Natural killer cell (primary cell): ENCODE measurements at regions not wholly inside any gene's neighbourhood (a gene's known extent, or its start where the extent isn't known, plus 50 kb on each side); places are given as distances from the start of the nearest gene placed in this dataset.

Experiments
- ATAC-seq, 3 donors: fragments of 150-1000 bp in 2 of 3; fragments of 200-7000 bp in 1 of 3; cut with Tn5 transposase; 1 replicate in 1 of 3; 2 replicates in 2 of 3; pipeline ENCODE4 v1.10.0; 2021; ENCODE audit warnings: mild to moderate bottlenecking in 2 of 3, moderate library complexity in 2 of 3
- DNase-seq, 2 donors: peaks; one replicate each; pipeline versions ENCODE4 v3.0.0 to v3.0.0-alpha.2; 2013 to 2021; ENCODE audit warnings: mixed read lengths in 1 of 2
- H3K27ac ChIP-seq: one replicate; pipeline ENCODE4 v1.5.1; 2013; ENCODE audit warnings: mild to moderate bottlenecking, low read length
- H3K27me3 ChIP-seq: one replicate; pipeline ENCODE4 v1.6.1; 2013; ENCODE audit warnings: low read length; ENCODE audit not compliant: control insufficient read depth, insufficient read depth
- H3K36me3 ChIP-seq: one replicate; pipeline ENCODE4 v1.6.1; 2013; ENCODE audit warnings: low read length; ENCODE audit not compliant: control insufficient read depth, insufficient read depth
- H3K4me1 ChIP-seq: one replicate; pipeline ENCODE4 v1.6.1; 2013; ENCODE audit warnings: low read length; ENCODE audit not compliant: control insufficient read depth, insufficient read depth
- H3K4me3 ChIP-seq: one replicate; pipeline ENCODE4 v1.5.1; 2013; ENCODE audit warnings: low read length
- H3K9me3 ChIP-seq: one replicate; pipeline ENCODE4 v1.6.1; 2013; ENCODE audit warnings: low read length; ENCODE audit not compliant: control insufficient read depth, insufficient read depth
- H3K27ac Mint-ChIP-seq, 2 donors: one replicate each; pipeline ENCODE4 v1.8.0; 2022; ENCODE audit warnings: mild to moderate bottlenecking in 2 of 2, mixed read lengths in 2 of 2, moderate library complexity in 1 of 2
- H3K27me3 Mint-ChIP-seq, 2 donors: one replicate each; pipeline ENCODE4 v1.8.0; 2022; ENCODE audit warnings: low read depth in 2 of 2, mixed read lengths in 2 of 2
- H3K36me3 Mint-ChIP-seq: one replicate; pipeline ENCODE4 v1.8.0; 2022; ENCODE audit warnings: mixed read lengths
- H3K4me1 Mint-ChIP-seq, 2 donors: one replicate each; pipeline ENCODE4 v1.8.0; 2022; ENCODE audit warnings: mixed read lengths in 2 of 2
- H3K4me3 Mint-ChIP-seq: one replicate; pipeline ENCODE4 v1.8.0; 2022; ENCODE audit warnings: mild to moderate bottlenecking, moderate library complexity, mixed read lengths
- H3K9me3 Mint-ChIP-seq, 2 donors: one replicate each; pipeline ENCODE4 v1.8.0; 2022; ENCODE audit warnings: mixed read lengths in 2 of 2
- WGBS: methylation state at CpG from one replicate; pipeline ENCODE4 v1.1.7; 2013; ENCODE audit warnings: missing lambda C conversion rate; ENCODE audit not compliant: insufficient coverage; 5-methylcytosine and 5-hydroxymethylcytosine counted together
- intact Hi-C: fragments of 100-400 bp; cut with micrococcal nuclease; formaldehyde crosslinking; loops from one replicate; pipeline ENCODE4 v1.14.2; 2022
- TF ChIP-seq, protein P1 (sequence below): fragments of 200-600 bp; IDR thresholded peaks from one replicate; pipeline ENCODE4 v1.8.0; 2022; ENCODE audit warnings: antibody characterized with exemption

DNA sequence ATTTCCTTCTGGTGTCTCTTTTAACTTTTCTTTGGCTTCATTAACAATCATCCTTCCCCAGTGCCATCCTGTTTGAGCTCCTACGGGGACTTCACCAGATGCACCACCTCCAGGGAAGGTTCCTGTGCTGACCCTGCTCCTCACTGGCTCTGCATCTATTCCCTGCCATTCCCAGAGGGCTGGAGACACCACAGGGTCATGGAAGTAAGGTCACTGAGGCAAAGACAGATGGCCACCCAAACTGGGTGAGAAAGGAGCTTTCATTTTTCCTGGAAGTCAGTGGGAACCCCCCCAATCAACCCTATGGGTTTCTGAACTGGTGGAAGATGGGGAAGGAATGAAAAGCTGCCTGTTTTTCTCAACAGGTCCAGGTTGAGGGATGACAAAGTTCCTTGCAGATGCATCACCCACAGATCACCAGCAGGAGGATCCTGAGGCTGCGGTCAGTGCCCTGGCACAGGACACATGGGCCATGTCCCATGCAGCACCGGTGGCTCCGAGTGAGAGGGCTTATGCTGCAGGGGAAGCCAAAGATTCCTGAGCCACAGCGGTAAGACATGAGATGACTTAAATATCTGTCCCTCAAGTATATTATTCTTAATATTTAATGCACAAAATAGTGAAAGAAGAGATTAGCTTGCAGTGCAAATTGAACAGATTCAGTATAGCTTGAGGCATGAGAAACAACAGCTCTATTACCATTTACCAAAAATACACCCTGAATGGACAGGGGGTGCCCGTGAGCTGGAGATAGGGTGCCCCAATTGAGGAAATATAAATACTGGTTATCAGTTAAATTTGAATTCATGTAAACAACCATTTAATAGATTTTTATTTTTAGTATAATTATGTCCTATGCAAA lies 73.0 kb upstream of the VPREB1 start:
- H3K4me1 ChIP-seq: peaks cover 17% of the 10 kb centered on the region
- Mint-ChIP-seq H3K4me1 (peaks cover 16 to 17% of the 10 kb centered on the region in 2 donors), H3K27me3 (no peaks in the 10 kb centered on the region), H3K9me3 (no peaks in the 10 kb centered on the region), H3K36me3 (no peaks in the 10 kb centered on the region), H3K4me3 (no peak overlapping the region), H3K27ac (no peak overlapping the region)
- intact Hi-C loops: no loop called here
- no peaks in the 10 kb centered on the region for H3K36me3 ChIP-seq
- H3K27me3 ChIP-seq: no peaks in the 10 kb centered on the region
- H3K27ac ChIP-seq: no peak overlapping the region
- no peak for DNase-seq
- WGBS: 79% methylated on average over 4 of the region's 6 CpGs
- TF ChIP-seq, protein P1, sequence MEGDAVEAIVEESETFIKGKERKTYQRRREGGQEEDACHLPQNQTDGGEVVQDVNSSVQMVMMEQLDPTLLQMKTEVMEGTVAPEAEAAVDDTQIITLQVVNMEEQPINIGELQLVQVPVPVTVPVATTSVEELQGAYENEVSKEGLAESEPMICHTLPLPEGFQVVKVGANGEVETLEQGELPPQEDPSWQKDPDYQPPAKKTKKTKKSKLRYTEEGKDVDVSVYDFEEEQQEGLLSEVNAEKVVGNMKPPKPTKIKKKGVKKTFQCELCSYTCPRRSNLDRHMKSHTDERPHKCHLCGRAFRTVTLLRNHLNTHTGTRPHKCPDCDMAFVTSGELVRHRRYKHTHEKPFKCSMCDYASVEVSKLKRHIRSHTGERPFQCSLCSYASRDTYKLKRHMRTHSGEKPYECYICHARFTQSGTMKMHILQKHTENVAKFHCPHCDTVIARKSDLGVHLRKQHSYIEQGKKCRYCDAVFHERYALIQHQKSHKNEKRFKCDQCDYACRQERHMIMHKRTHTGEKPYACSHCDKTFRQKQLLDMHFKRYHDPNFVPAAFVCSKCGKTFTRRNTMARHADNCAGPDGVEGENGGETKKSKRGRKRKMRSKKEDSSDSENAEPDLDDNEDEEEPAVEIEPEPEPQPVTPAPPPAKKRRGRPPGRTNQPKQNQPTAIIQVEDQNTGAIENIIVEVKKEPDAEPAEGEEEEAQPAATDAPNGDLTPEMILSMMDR: no peak
- no peak for ATAC-seq
- no peaks in the 10 kb centered on the region for H3K9me3 ChIP-seq
- H3K4me3 ChIP-seq: no peak overlapping the region

DNA sequence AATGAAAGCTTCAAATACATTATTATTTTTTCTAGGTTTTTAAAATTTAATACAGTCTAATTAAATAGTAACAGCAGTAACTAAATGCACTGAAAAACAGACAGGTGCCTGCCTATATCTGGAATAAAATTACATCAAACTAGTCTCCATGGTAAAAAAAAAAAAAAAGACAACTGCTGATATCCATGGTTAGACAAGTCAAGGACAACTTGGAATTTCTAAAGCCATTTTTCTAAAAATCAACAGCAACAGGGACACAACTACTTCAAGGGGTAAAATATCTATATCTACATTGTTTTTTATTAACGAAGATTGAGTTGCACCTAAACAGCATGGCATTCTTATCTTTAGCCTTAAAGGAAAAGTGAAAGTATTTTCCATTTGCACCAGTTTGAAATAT lies 74.7 kb upstream of the VPREB1 start:
- Mint-ChIP-seq H3K27ac (no peak overlapping the region), H3K9me3 (no peaks in the 10 kb centered on the region), H3K4me1 (peaks cover 16 to 17% of the 10 kb centered on the region in 2 donors), H3K4me3 (peak overlapping the region; percentile 35), H3K27me3 (no peaks in the 10 kb centered on the region), H3K36me3 (no peaks in the 10 kb centered on the region)
- intact Hi-C loops: no loop called here
- no peaks in the 10 kb centered on the region for H3K9me3 ChIP-seq
- no peaks in the 10 kb centered on the region for H3K27me3 ChIP-seq
- no peak for DNase-seq
- no CpG with 5 or more reads among the region's 1 CpG for WGBS
- no peak for ATAC-seq
- no peak overlapping the region for H3K4me3 ChIP-seq
- TF ChIP-seq, protein P1: no peak
- no peak overlapping the region for H3K27ac ChIP-seq
- H3K36me3 ChIP-seq: no peaks in the 10 kb centered on the region
- H3K4me1 ChIP-seq: peaks cover 34% of the 10 kb centered on the region

DNA sequence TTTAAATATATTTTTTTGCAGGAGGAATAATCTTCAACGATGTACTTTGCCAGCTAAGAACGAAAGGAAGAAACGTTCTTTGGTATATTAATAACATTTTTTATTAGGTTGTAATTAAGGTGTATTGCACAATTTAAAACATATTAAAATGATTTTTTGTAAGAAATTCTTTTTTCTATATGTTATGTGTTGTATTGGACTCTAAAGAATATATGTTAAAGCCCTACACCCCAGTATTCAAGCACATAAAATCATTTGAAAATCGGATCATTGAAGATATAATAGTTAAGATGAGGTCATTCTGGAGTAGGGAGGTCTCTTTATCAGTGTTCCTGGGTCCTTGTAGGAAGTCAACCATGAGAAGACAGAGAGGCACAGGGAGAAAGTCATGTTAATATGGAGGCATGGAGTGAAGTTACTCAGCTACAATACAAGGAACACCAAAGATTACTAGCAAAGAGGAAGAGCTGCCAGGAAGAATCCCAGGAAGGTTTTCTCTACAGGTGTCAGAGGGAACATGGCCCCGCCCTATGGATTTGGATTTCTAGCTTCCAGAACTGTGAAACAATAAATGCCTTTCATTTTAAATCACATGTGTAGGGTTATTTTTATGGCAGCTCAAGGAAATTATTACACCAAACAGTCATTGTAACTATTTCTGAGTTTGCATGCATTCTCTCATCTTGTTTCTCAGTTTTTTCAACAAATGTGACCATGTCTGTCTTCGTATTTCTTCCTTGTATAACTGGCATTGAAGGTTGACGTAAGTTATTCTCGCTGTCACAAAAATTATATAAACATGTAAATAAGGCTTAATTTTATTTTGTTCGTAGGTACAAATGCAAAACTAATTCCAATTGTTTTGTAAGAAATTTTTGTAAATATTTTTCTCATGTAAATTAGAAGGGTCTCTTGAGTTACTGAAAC lies 75.4 kb upstream of the VPREB1 start:
- no peaks in the 10 kb centered on the region for H3K36me3 ChIP-seq
- Mint-ChIP-seq H3K4me3 (no peak overlapping the region), H3K27ac (no peak overlapping the region), H3K4me1 (peaks cover 16 to 17% of the 10 kb centered on the region in 2 donors), H3K27me3 (no peaks in the 10 kb centered on the region), H3K9me3 (no peaks in the 10 kb centered on the region), H3K36me3 (no peaks in the 10 kb centered on the region)
- TF ChIP-seq, protein P1: no peak
- peak overlapping the region; percentile 80 for H3K27ac ChIP-seq
- DNase-seq (no peak), ATAC-seq (no peak)
- no peaks in the 10 kb centered on the region for H3K27me3 ChIP-seq
- no peak overlapping the region for H3K4me3 ChIP-seq
- intact Hi-C loops: no loop called here
- H3K9me3 ChIP-seq: no peaks in the 10 kb centered on the region
- peaks cover 40% of the 10 kb centered on the region for H3K4me1 ChIP-seq
- 95% methylated on average over 2 of the region's 9 CpGs for WGBS
